Endothelial cell of umbilical vein (primary cell): ENCODE measurements at regions not wholly inside any gene's neighbourhood (a gene's known extent, or its start where the extent isn't known, plus 50 kb on each side); places are given as distances from the start of the nearest gene placed in this dataset.

Experiments
- BruUV-seq: library from RNA; stranded (reverse); fragments of 400-500 nt; replicated peaks from 2 replicates; lab custom pipeline; 2021; lab: Mats Ljungman, UMichigan
- CTCF ChIA-PET: fragments of 300-600, 350-600 bp; sonication (Branson Sonifier 250); formaldehyde crosslinking; loops from one replicate; lab custom pipeline; 2021; ENCODE audit warnings: antibody characterized with exemption, inconsistent platforms; lab: Charles Lee
- POLR2A ChIA-PET: fragments of 300-600, 350-600 bp; sonication (Branson Sonifier 250); formaldehyde crosslinking; loops from one replicate; lab custom pipeline; 2021; ENCODE audit warnings: antibody characterized with exemption, inconsistent platforms; lab: Charles Lee
- DNase-seq: peaks from one replicate; pipeline ENCODE4 v3.0.0-alpha.2; 2011; ENCODE audit warnings: low read depth, low spot score
- FAIRE-seq: peaks from 2 replicates; lab custom pipeline; 2011; peaks lifted over from hg19 to GRCh38; lab: Jason Lieb, UNC
- H2AFZ ChIP-seq: 2 replicates; pipeline ENCODE4 v1.6.0; 2012; ENCODE audit warnings: low read depth, low read length, control low read depth, inconsistent platforms
- H3K27ac ChIP-seq: 2 replicates; pipeline ENCODE4 v1.5.1; 2011; ENCODE audit warnings: low read depth, mild to moderate bottlenecking, control low read depth, low read length, moderate library complexity; ENCODE audit not compliant: insufficient read depth
- H3K27me3 ChIP-seq, 2 experiments: 2 replicates each; pipeline versions ENCODE4 v1.6.0 to v1.6.1; 2011; ENCODE audit warnings: low read length in 2 of 2, mixed read lengths in 1 of 2; ENCODE audit not compliant: control insufficient read depth in 2 of 2, insufficient read depth in 2 of 2
- H3K36me3 ChIP-seq, 2 experiments: 2 replicates in 1 of 2; 3 replicates in 1 of 2; pipeline ENCODE4 v1.5.1; 2011; ENCODE audit warnings: low read length in 2 of 2, mild to moderate bottlenecking in 1 of 2, moderate library complexity in 1 of 2; ENCODE audit not compliant: control insufficient read depth in 2 of 2, insufficient read depth in 2 of 2; ENCODE audit errors: extremely low read depth in 1 of 2
- H3K4me1 ChIP-seq: 3 replicates; pipeline ENCODE4 v1.5.1; 2011; ENCODE audit warnings: mild to moderate bottlenecking, low read length; ENCODE audit not compliant: control insufficient read depth, insufficient read depth; ENCODE audit errors: extremely low read depth
- H3K4me2 ChIP-seq: 2 replicates; pipeline ENCODE4 v1.6.1; 2011; ENCODE audit warnings: low read length, control low read depth, mixed read lengths; ENCODE audit not compliant: insufficient read depth
- H3K4me3 ChIP-seq, 3 experiments: fragments of 200-600 bp in 1 of 3; sonication (generic), shearing (Covaris generic) in 1 of 3; replicated peaks in 1 of 3; 2 replicates each; pipeline ENCODE4 v1.5.1; 2011 to 2016; ENCODE audit warnings: control low read depth in 3 of 3, low read length in 3 of 3, mild to moderate bottlenecking in 2 of 3, inconsistent platforms in 1 of 3, low read depth in 1 of 3, moderate library complexity in 1 of 3; ENCODE audit not compliant: insufficient read depth in 1 of 3
- H3K79me2 ChIP-seq: 2 replicates; pipeline ENCODE4 v1.6.0; 2012; ENCODE audit warnings: low read length, inconsistent platforms; ENCODE audit not compliant: control insufficient read depth, insufficient read depth
- H3K9ac ChIP-seq: replicated peaks from 2 replicates; pipeline ENCODE3; 2011; ENCODE audit warnings: low read length, control low read depth; ENCODE audit not compliant: insufficient read depth; ENCODE audit errors: extremely low read depth
- H3K9me1 ChIP-seq: replicated peaks from 3 replicates; pipeline ENCODE4 v1.6.0; 2011; ENCODE audit warnings: mild to moderate bottlenecking, low read length; ENCODE audit not compliant: control insufficient read depth, insufficient read depth; ENCODE audit errors: extremely low read depth
- H3K9me3 ChIP-seq: replicated peaks from 2 replicates; pipeline ENCODE4 v1.5.1; 2012; ENCODE audit warnings: low read length, inconsistent platforms; ENCODE audit not compliant: control insufficient read depth, insufficient read depth
- H4K20me1 ChIP-seq: replicated peaks from 2 replicates; pipeline ENCODE3; 2011; ENCODE audit warnings: mild to moderate bottlenecking, low read length; ENCODE audit not compliant: control insufficient read depth, insufficient read depth; ENCODE audit errors: extremely low read depth
- CTCF ChIP-seq, 2 donors: IDR thresholded peaks; 1 replicate in 1 of 2; 2 replicates in 1 of 2; pipeline ENCODE4 v1.5.1; 2011; ENCODE audit warnings: low read length in 2 of 2, mild to moderate bottlenecking in 2 of 2, moderate library complexity in 2 of 2, control low read depth in 1 of 2, inconsistent platforms in 1 of 2, low read depth in 1 of 2; ENCODE audit not compliant: insufficient read depth in 1 of 2; ENCODE audit errors: extremely low read depth in 1 of 2
- EZH2 ChIP-seq: IDR thresholded peaks from 2 replicates; pipeline ENCODE4 v1.6.1; 2012; ENCODE audit warnings: borderline replicate concordance, low read depth, mild to moderate bottlenecking, moderate library complexity, low read length, inconsistent platforms; ENCODE audit not compliant: severe bottlenecking
- FOS ChIP-seq: IDR thresholded peaks from 2 replicates; pipeline ENCODE4 v1.6.1; 2011; ENCODE audit warnings: mild to moderate bottlenecking, low read length, moderate library complexity, borderline replicate concordance; ENCODE audit not compliant: insufficient read depth
- GATA2 ChIP-seq: IDR thresholded peaks from 2 replicates; pipeline ENCODE4 v1.7.0; 2011; ENCODE audit warnings: low read depth, mild to moderate bottlenecking, moderate library complexity, mixed read lengths, low read length; ENCODE audit not compliant: insufficient read length, insufficient read depth
- JUN ChIP-seq: IDR thresholded peaks from 2 replicates; pipeline ENCODE4 v1.6.1; 2011; ENCODE audit warnings: borderline replicate concordance, low read depth; ENCODE audit not compliant: insufficient read length, insufficient read depth
- MYC ChIP-seq: IDR thresholded peaks from one replicate; pipeline ENCODE4 v1.6.1; 2011; ENCODE audit warnings: mild to moderate bottlenecking, low read depth, low read length
- POLR2A ChIP-seq: IDR thresholded peaks from 2 replicates; pipeline ENCODE4 v1.6.1; 2012; ENCODE audit warnings: low read depth, mild to moderate bottlenecking, control low read depth, low read length
- POLR2AphosphoS5 ChIP-seq: IDR thresholded peaks from 2 replicates; pipeline ENCODE4 v1.6.1; 2012; ENCODE audit warnings: low read depth, mild to moderate bottlenecking, control low read depth, low read length, moderate library complexity; ENCODE audit not compliant: insufficient read depth
- dilution Hi-C: fragments of 300-500 bp; cut with MboI; formaldehyde crosslinking; loops from one replicate; pipeline ENCODE4 v1.15.0; 2019; ENCODE audit warnings: low sequenced_read_pairs; ENCODE audit not compliant: extremely low pct_ligation_motif_present
- intact Hi-C: fragments of 100-400 bp; cut with micrococcal nuclease; formaldehyde crosslinking; loops from one replicate; pipeline ENCODE4 v1.10.0; 2022
- TF ChIP-seq, protein P1 (sequence below): IDR thresholded peaks from 2 replicates; pipeline ENCODE4 v1.6.1; 2011; ENCODE audit not compliant: insufficient read depth, insufficient read length

GRCh38 chr2:234761910-234762309, 189.9 kb upstream of the SH3BP4 start:
- ChIA-PET POLR2A (no interaction called here), CTCF (interaction anchor here (0.6 kb wide), 1 partner anchor 14 kb away, joined by 3 read pairs; no protein-coding TSS in a partner anchor)
- TF ChIP-seq GATA2 (no peak), EZH2 (no peak), MYC (no peak), CTCF (IDR thresholded peaks at IDR 0.05; ENCODE audit: extremely low read depth in 1 of 2, insufficient read depth in 1 of 2, low read depth in 1 of 2, low read length in 2 of 2) (no peak), JUN (no peak), FOS (no peak), POLR2AphosphoS5 (no peak), POLR2A (no peak)
- TF ChIP-seq, protein P1, sequence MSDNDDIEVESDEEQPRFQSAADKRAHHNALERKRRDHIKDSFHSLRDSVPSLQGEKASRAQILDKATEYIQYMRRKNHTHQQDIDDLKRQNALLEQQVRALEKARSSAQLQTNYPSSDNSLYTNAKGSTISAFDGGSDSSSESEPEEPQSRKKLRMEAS = no peak
- Histone ChIP-seq H3K9ac (no peak overlapping the region), H3K36me3 (no peaks in the 10 kb centered on the region), H3K4me2 (no peak overlapping the region), H3K79me2 (no peaks in the 10 kb centered on the region), H3K9me1 (no peaks in the 10 kb centered on the region), H2AFZ (no peak overlapping the region), H3K4me3 (no peak overlapping the region), H3K27me3 (peaks cover 2% of the 10 kb centered on the region in 2 experiments), H4K20me1 (no peaks in the 10 kb centered on the region), H3K9me3 (no peaks in the 10 kb centered on the region), H3K4me1 (no peaks in the 10 kb centered on the region), H3K27ac (no peak overlapping the region)
- dilution Hi-C loops = no loop called here
- DNase-seq = no peak
- intact Hi-C loops = no loop called here
- BruUV-seq = no TSS peak
- no peak for FAIRE-seq
